T-cell (primary cell): ENCODE measurements at regions not wholly inside any gene's neighbourhood (a gene's known extent, or its start where the extent isn't known, plus 50 kb on each side); places are given as distances from the start of the nearest gene placed in this dataset.

Experiments used
- ATAC-seq, 4 experiments: fragments of 200-7000 bp in 3 of 4; fragments of 150-1000 bp in 1 of 4; cut with Tn5 transposase; replicated peaks in 1 of 4; 1 replicate in 3 of 4; 2 replicates in 1 of 4; pipeline ENCODE4 v1.10.0; 2021; ENCODE audit warnings: moderate library complexity in 3 of 4, mild to moderate bottlenecking in 2 of 4, moderate number of reproducible peaks in 1 of 4
- CTCF ChIA-PET, 2 donors: fragments of 300-600 bp; sonication (Branson Sonifier 250); formaldehyde crosslinking; loops; one replicate each; lab custom pipeline; 2022; ENCODE audit warnings: antibody characterized with exemption in 2 of 2; lab: Charles Lee
- POLR2A ChIA-PET, 2 donors: fragments of 300-600 bp; sonication (Branson Sonifier 250); formaldehyde crosslinking; loops; one replicate each; lab custom pipeline; 2022; ENCODE audit warnings: antibody characterized with exemption in 2 of 2; lab: Charles Lee
- DNase-seq, 35 experiments: peaks; one replicate each; pipeline versions ENCODE4 v3.0.0 to v3.0.0-alpha.2; 2013 to 2023
- H3K27ac ChIP-seq: one replicate; pipeline ENCODE4 v1.5.1; 2013; ENCODE audit warnings: low read length
- H3K27me3 ChIP-seq, 2 experiments: replicated peaks in 1 of 2; 1 replicate in 1 of 2; 2 replicates in 1 of 2; pipeline versions ENCODE4 v1.6.1 to v1.7.0; 2013; ENCODE audit warnings: low read length in 1 of 2, mixed read lengths in 1 of 2; ENCODE audit not compliant: control insufficient read depth in 2 of 2, insufficient read depth in 2 of 2; ENCODE audit errors: extremely low read depth in 1 of 2
- H3K36me3 ChIP-seq, 2 donors: 1 replicate in 1 of 2; 2 replicates in 1 of 2; pipeline versions ENCODE4 v1.6.1 to v1.7.0; 2013; ENCODE audit warnings: low read length in 1 of 2; ENCODE audit not compliant: control insufficient read depth in 2 of 2, insufficient read depth in 1 of 2; ENCODE audit errors: extremely low read depth in 1 of 2
- H3K4me1 ChIP-seq, 2 experiments: 1 replicate in 1 of 2; 2 replicates in 1 of 2; pipeline versions ENCODE4 v1.6.1 to v1.7.0; 2013; ENCODE audit warnings: low read length in 2 of 2, mixed read lengths in 1 of 2; ENCODE audit not compliant: insufficient read depth in 2 of 2, control insufficient read depth in 1 of 2; ENCODE audit errors: extremely low read depth in 1 of 2
- H3K4me3 ChIP-seq, 2 donors: 1 replicate in 1 of 2; 2 replicates in 1 of 2; pipeline versions ENCODE4 v1.5.1 to v1.7.0; 2013; ENCODE audit warnings: mild to moderate bottlenecking in 2 of 2, low read length in 1 of 2, moderate library complexity in 1 of 2; ENCODE audit not compliant: control insufficient read depth in 1 of 2; ENCODE audit errors: extremely low read depth in 1 of 2
- H3K9me3 ChIP-seq: 2 replicates; pipeline ENCODE4 v1.7.0; 2013
- H3K27ac Mint-ChIP-seq, 2 donors: one replicate each; pipeline ENCODE4 v1.8.0; 2020 to 2021; ENCODE audit warnings: mild to moderate bottlenecking in 2 of 2, mixed read lengths in 2 of 2
- H3K27me3 Mint-ChIP-seq, 2 donors: one replicate each; pipeline ENCODE4 v1.8.0; 2021 to 2022; ENCODE audit warnings: mixed read lengths in 2 of 2
- H3K36me3 Mint-ChIP-seq: one replicate; pipeline ENCODE4 v1.8.0; 2021; ENCODE audit warnings: mixed read lengths
- H3K4me1 Mint-ChIP-seq, 3 donors: one replicate each; pipeline ENCODE4 v1.8.0; 2020 to 2022; ENCODE audit warnings: mixed read lengths in 3 of 3, mild to moderate bottlenecking in 1 of 3
- H3K4me3 Mint-ChIP-seq, 3 donors: one replicate each; pipeline ENCODE4 v1.8.0; 2020 to 2022; ENCODE audit warnings: mild to moderate bottlenecking in 3 of 3, mixed read lengths in 3 of 3, moderate library complexity in 3 of 3
- H3K9me3 Mint-ChIP-seq, 3 donors: one replicate each; pipeline ENCODE4 v1.8.0; 2020 to 2022; ENCODE audit warnings: mixed read lengths in 3 of 3
- WGBS: methylation state at CpG from one replicate; pipeline ENCODE4 v1.1.5; 2013; ENCODE audit warnings: missing lambda C conversion rate; ENCODE audit not compliant: insufficient coverage; 5-methylcytosine and 5-hydroxymethylcytosine counted together

- DNase-seq (no peak), ATAC-seq (no peak)
- Histone ChIP-seq H3K4me3 (no peak overlapping the region), H3K4me1 (no peaks in the 10 kb centered on the region), H3K27ac (no peak overlapping the region), H3K27me3 (peaks cover 0 to 5% of the 10 kb centered on the region in 2 experiments), H3K9me3 (no peaks in the 10 kb centered on the region), H3K36me3 (no peaks in the 10 kb centered on the region)
- WGBS = 61% methylated on average over 2 of the region's 4 CpGs
- no peak overlapping the region for H3K27ac Mint-ChIP-seq
- no peak overlapping the region for H3K4me3 Mint-ChIP-seq
- POLR2A ChIA-PET = no interaction called here
- CTCF ChIA-PET = no interaction called here
- H3K9me3 Mint-ChIP-seq = peaks cover 0 to 4% (median 0%) of the 10 kb centered on the region in 3 donors
- peaks cover 3 to 9% of the 10 kb centered on the region in 2 donors for H3K27me3 Mint-ChIP-seq
- no peaks in the 10 kb centered on the region for H3K4me1 Mint-ChIP-seq
- no peaks in the 10 kb centered on the region for H3K36me3 Mint-ChIP-seq
Measured at GRCh38 chr20:39823224-39823623, 861.1 kb downstream of the DHX35 start.

- Mint-ChIP-seq H3K9me3 (peaks cover 0 to 4% (median 0%) of the 10 kb centered on the region in 3 donors), H3K36me3 (no peaks in the 10 kb centered on the region), H3K4me1 (no peaks in the 10 kb centered on the region), H3K27me3 (peaks cover under 1 to 10% of the 10 kb centered on the region in 2 donors), H3K27ac (no peak overlapping the region), H3K4me3 (no peak overlapping the region)
- CTCF ChIA-PET = no interaction called here
- Histone ChIP-seq H3K27ac (no peak overlapping the region), H3K36me3 (no peaks in the 10 kb centered on the region), H3K27me3 (peaks cover 0 to 5% of the 10 kb centered on the region in 2 experiments), H3K4me1 (no peaks in the 10 kb centered on the region), H3K4me3 (no peak overlapping the region), H3K9me3 (no peaks in the 10 kb centered on the region)
- 20% methylated on average over 1 of the region's 3 CpGs for WGBS
- POLR2A ChIA-PET = no interaction called here
- ATAC-seq (no peak), DNase-seq (no peak)
Measured at GRCh38 chr20:39822667-39823066, 860.5 kb downstream of the DHX35 start.

- Histone ChIP-seq H3K27me3 (no peaks in the 10 kb centered on the region), H3K4me1 (no peaks in the 10 kb centered on the region), H3K27ac (no peak overlapping the region), H3K36me3 (no peaks in the 10 kb centered on the region), H3K4me3 (no peak overlapping the region), H3K9me3 (no peaks in the 10 kb centered on the region)
- Mint-ChIP-seq H3K9me3 (no peaks in the 10 kb centered on the region), H3K36me3 (no peaks in the 10 kb centered on the region), H3K4me3 (no peak overlapping the region), H3K27me3 (peaks cover 0 to 5% of the 10 kb centered on the region in 2 donors), H3K27ac (no peak overlapping the region), H3K4me1 (no peaks in the 10 kb centered on the region)
- ChIA-PET CTCF (no interaction called here), POLR2A (no interaction called here)
- WGBS = 78% methylated on average over 4 of the region's 6 CpGs
- ATAC-seq (no peak), DNase-seq (no peak)
Measured at GRCh38 chr20:39813190-39813829, 851.2 kb downstream of the DHX35 start.

- no peaks in the 10 kb centered on the region for H3K36me3 ChIP-seq
- Mint-ChIP-seq H3K4me1 (no peaks in the 10 kb centered on the region), H3K9me3 (no peaks in the 10 kb centered on the region), H3K27ac (no peak overlapping the region), H3K4me3 (no peak overlapping the region), H3K27me3 (no peaks in the 10 kb centered on the region), H3K36me3 (no peaks in the 10 kb centered on the region)
- POLR2A ChIA-PET = no interaction called here
- no CpG with 5 or more reads among the region's 2 CpGs for WGBS
- H3K4me1 ChIP-seq = no peaks in the 10 kb centered on the region
- DNase-seq (no peak), ATAC-seq (no peak)
- no peaks in the 10 kb centered on the region for H3K27me3 ChIP-seq
- no peaks in the 10 kb centered on the region for H3K9me3 ChIP-seq
- CTCF ChIA-PET = no interaction called here
- H3K27ac ChIP-seq = no peak overlapping the region
- H3K4me3 ChIP-seq = no peak overlapping the region
Measured at GRCh38 chr20:39812116-39812515, 850.0 kb downstream of the DHX35 start.

- Mint-ChIP-seq H3K9me3 (no peaks in the 10 kb centered on the region), H3K4me3 (no peak overlapping the region), H3K27me3 (no peaks in the 10 kb centered on the region), H3K36me3 (no peaks in the 10 kb centered on the region), H3K27ac (no peak overlapping the region), H3K4me1 (no peaks in the 10 kb centered on the region)
- Histone ChIP-seq H3K4me3 (no peak overlapping the region), H3K27me3 (no peaks in the 10 kb centered on the region), H3K4me1 (no peaks in the 10 kb centered on the region), H3K27ac (no peak overlapping the region), H3K36me3 (no peaks in the 10 kb centered on the region), H3K9me3 (no peaks in the 10 kb centered on the region)
- CTCF ChIA-PET = no interaction called here
- no peak for DNase-seq
- POLR2A ChIA-PET = no interaction called here
- ATAC-seq = no peak
- WGBS = 21% methylated on average over 2 of the region's 2 CpGs
Measured at GRCh38 chr20:39810309-39810708, 848.2 kb downstream of the DHX35 start.

- H3K27ac ChIP-seq = no peak overlapping the region
- CTCF ChIA-PET = no interaction called here
- no peak for ATAC-seq
Measured at GRCh38 chr20:39808613-39809012, 846.5 kb downstream of the DHX35 start.

GRCh38 chr20:39800548-39800947 is 838.4 kb downstream of the DHX35 start:
- CTCF ChIA-PET = no interaction called here
- Mint-ChIP-seq H3K4me3 (no peak overlapping the region), H3K27ac (no peak overlapping the region), H3K9me3 (peaks cover 0 to 11% (median 8%) of the 10 kb centered on the region in 3 donors), H3K4me1 (no peaks in the 10 kb centered on the region), H3K27me3 (peaks cover 0 to 1% of the 10 kb centered on the region in 2 donors), H3K36me3 (no peaks in the 10 kb centered on the region)
- WGBS = 38% methylated on average over 1 of the region's 1 CpG
- Histone ChIP-seq H3K27ac (no peak overlapping the region), H3K4me3 (no peak overlapping the region), H3K36me3 (no peaks in the 10 kb centered on the region), H3K9me3 (no peaks in the 10 kb centered on the region), H3K4me1 (no peaks in the 10 kb centered on the region), H3K27me3 (no peaks in the 10 kb centered on the region)
- no peak for ATAC-seq
- POLR2A ChIA-PET = no interaction called here
- no peak for DNase-seq

More at GRCh38 chr20:39808613-39809012, 846.5 kb downstream of the DHX35 start:
- POLR2A ChIA-PET = no interaction called here
- Mint-ChIP-seq H3K4me1 (no peaks in the 10 kb centered on the region), H3K9me3 (no peaks in the 10 kb centered on the region), H3K27ac (no peak overlapping the region), H3K27me3 (no peaks in the 10 kb centered on the region), H3K4me3 (no peak overlapping the region), H3K36me3 (no peaks in the 10 kb centered on the region)
- WGBS = no CpG with 5 or more reads among the region's 1 CpG
- no peaks in the 10 kb centered on the region for H3K27me3 ChIP-seq
- H3K36me3 ChIP-seq = no peaks in the 10 kb centered on the region
- H3K4me1 ChIP-seq = no peaks in the 10 kb centered on the region
- DNase-seq = no peak
- no peak overlapping the region for H3K4me3 ChIP-seq
- H3K9me3 ChIP-seq = no peaks in the 10 kb centered on the region
